MM.1S (cell line): ENCODE measurements at regions not wholly inside any gene's neighbourhood (a gene's known extent, or its start where the extent isn't known, plus 50 kb on each side); places are given as distances from the start of the nearest gene placed in this dataset.

Experiments
- DNase-seq: peaks from one replicate; pipeline ENCODE4 v3.0.0-alpha.2; 2015
- H2AFZ ChIP-seq: fragments of 300-600 bp; sonication (generic); 2 replicates; pipeline ENCODE4 v1.6.0; 2016; ENCODE audit warnings: antibody characterized with exemption, low read length
- H3F3A ChIP-seq: fragments of 300-600 bp; sonication (generic); 2 replicates; pipeline ENCODE4 v1.6.1; 2016; ENCODE audit warnings: mild to moderate bottlenecking, antibody characterized with exemption, low read length, moderate library complexity, mixed read lengths; ENCODE audit not compliant: insufficient read depth
- H3K27ac ChIP-seq: fragments of 300-600 bp; sonication (generic); 2 replicates; pipeline ENCODE4 v1.5.1; 2016; ENCODE audit warnings: mild to moderate bottlenecking, low read length
- H3K27me3 ChIP-seq: fragments of 300-600 bp; sonication (generic); replicated peaks from 2 replicates; pipeline ENCODE4 v1.6.0; 2016; ENCODE audit warnings: low read length; ENCODE audit not compliant: insufficient read depth
- H3K36me3 ChIP-seq: fragments of 300-600 bp; sonication (generic); replicated peaks from 2 replicates; pipeline ENCODE4 v1.6.1; 2016; ENCODE audit warnings: mild to moderate bottlenecking, low read length, mixed read lengths; ENCODE audit not compliant: insufficient read depth
- H3K4me1 ChIP-seq: fragments of 300-600 bp; sonication (generic); 2 replicates; pipeline ENCODE4 v1.6.1; 2016; ENCODE audit warnings: low read length, mixed read lengths
- H3K4me2 ChIP-seq: fragments of 300-600 bp; sonication (generic); 2 replicates; pipeline ENCODE4 v1.6.0; 2016; ENCODE audit warnings: low read depth, low read length
- H3K4me3 ChIP-seq: fragments of 300-600 bp; sonication (generic); 2 replicates; pipeline ENCODE4 v1.5.1; 2016; ENCODE audit warnings: low read length, mixed read lengths
- H3K79me2 ChIP-seq: fragments of 300-600 bp; sonication (generic); 2 replicates; pipeline ENCODE4 v1.6.1; 2016; ENCODE audit warnings: mixed run types, low read length, mixed read lengths
- H3K9ac ChIP-seq: fragments of 300-600 bp; sonication (generic); 2 replicates; pipeline ENCODE4 v1.6.1; 2016; ENCODE audit warnings: low read length, mixed read lengths
- H3K9me2 ChIP-seq: fragments of 300-600 bp; sonication (generic); replicated peaks from 2 replicates; pipeline ENCODE4 v1.6.1; 2016; ENCODE audit warnings: mild to moderate bottlenecking, low read length, mixed read lengths; ENCODE audit not compliant: insufficient read depth
- H3K9me3 ChIP-seq: fragments of 300-600 bp; sonication (generic); replicated peaks from 2 replicates; pipeline ENCODE4 v1.6.1; 2016; ENCODE audit warnings: mild to moderate bottlenecking, low read length, mixed read lengths; ENCODE audit not compliant: insufficient read depth
- H4K20me1 ChIP-seq: fragments of 300-600 bp; sonication (generic); 2 replicates; pipeline ENCODE4 v1.6.1; 2016; ENCODE audit warnings: mild to moderate bottlenecking, low read length, moderate library complexity, mixed read lengths; ENCODE audit not compliant: insufficient read depth
- CTCF ChIP-seq: fragments of 300-600 bp; sonication (generic); IDR thresholded peaks from 2 replicates; pipeline ENCODE4 v1.5.1; 2016; ENCODE audit warnings: antibody characterized with exemption, low read length, mixed read lengths
- EZH2 ChIP-seq: fragments of 300-600 bp; sonication (generic); optimal IDR thresholded peaks from 2 replicates; pipeline ENCODE3; 2017; ENCODE audit warnings: low read depth, mild to moderate bottlenecking, antibody characterized with exemption, low read length, mixed read lengths
- EZH2phosphoT487 ChIP-seq: fragments of 300-600 bp; sonication (generic); IDR thresholded peaks from 2 replicates; pipeline ENCODE4 v1.6.1; 2018; ENCODE audit warnings: antibody characterized with exemption, low read length

GRCh38 chr6:138011413-138011812, 95.8 kb downstream of the PERP start:
- TF ChIP-seq CTCF (no peak), EZH2phosphoT487 (no peak), EZH2 (no peak)
- Histone ChIP-seq H3K79me2 (no peaks in the 10 kb centered on the region), H3K36me3 (no peaks in the 10 kb centered on the region), H3K9me3 (no peaks in the 10 kb centered on the region), H3K4me3 (no peak overlapping the region), H3K4me2 (no peak overlapping the region), H3K9ac (no peak overlapping the region), H3K9me2 (no peaks in the 10 kb centered on the region), H3K27me3 (no peaks in the 10 kb centered on the region), H4K20me1 (no peaks in the 10 kb centered on the region), H3K4me1 (peaks cover 13% of the 10 kb centered on the region), H3K27ac (no peak overlapping the region), H3F3A (peaks cover 7% of the 10 kb centered on the region; the same call in 1 of the 2 replicates), H2AFZ (no peak overlapping the region)
- DNase-seq = no peak

- Histone ChIP-seq H3K27me3 (no peaks in the 10 kb centered on the region), H2AFZ (no peak overlapping the region), H3K27ac (no peak overlapping the region), H3K36me3 (no peaks in the 10 kb centered on the region), H3K9me3 (no peaks in the 10 kb centered on the region), H3K4me1 (peaks cover under 1% of the 10 kb centered on the region; the same call in 1 of the 2 replicates), H3F3A (no peaks in the 10 kb centered on the region), H3K4me3 (no peak overlapping the region), H3K4me2 (no peak overlapping the region), H3K79me2 (no peaks in the 10 kb centered on the region), H3K9me2 (no peaks in the 10 kb centered on the region), H4K20me1 (no peaks in the 10 kb centered on the region), H3K9ac (no peak overlapping the region)
- TF ChIP-seq CTCF = no peak
- TF ChIP-seq EZH2phosphoT487 = no peak
- TF ChIP-seq EZH2 = no peak
- DNase-seq = no peak
These were observed 94.5 kb downstream of the PERP start for GRCh38 chr6:138012682-138013081.

GRCh38 chr6:138013959-138014358, 93.3 kb downstream of the PERP start:
- Histone ChIP-seq H3K9me2 (no peaks in the 10 kb centered on the region), H3K27ac (no peak overlapping the region), H3K4me3 (no peak overlapping the region), H3K4me2 (no peak overlapping the region), H3K36me3 (no peaks in the 10 kb centered on the region), H3K79me2 (no peaks in the 10 kb centered on the region), H3K9ac (no peak overlapping the region), H3F3A (no peaks in the 10 kb centered on the region), H4K20me1 (no peaks in the 10 kb centered on the region), H3K27me3 (no peaks in the 10 kb centered on the region), H3K9me3 (no peaks in the 10 kb centered on the region), H3K4me1 (no peaks in the 10 kb centered on the region), H2AFZ (no peak overlapping the region)
- TF ChIP-seq CTCF = no peak
- TF ChIP-seq EZH2 = no peak
- no peak for TF ChIP-seq EZH2phosphoT487
- no peak for DNase-seq
